Hepatocyte (in vitro differentiated cells): ENCODE measurements at regions not wholly inside any gene's neighbourhood (a gene's known extent, or its start where the extent isn't known, plus 50 kb on each side); places are given as distances from the start of the nearest gene placed in this dataset.

ENCODE experiments used
- CTCF ChIP-seq: fragments of 200-600 bp; sonication (generic); IDR thresholded peaks from 2 replicates; pipeline ENCODE4 v1.5.1; 2016; ENCODE audit warnings: antibody characterized with exemption, mild to moderate bottlenecking; ENCODE audit not compliant: poor library complexity
- EZH2 ChIP-seq: fragments of 200-600 bp; sonication (generic); IDR thresholded peaks from 2 replicates; pipeline ENCODE4 v1.6.1; 2016; ENCODE audit warnings: antibody characterized with exemption, mild to moderate bottlenecking, borderline replicate concordance
- EZH2phosphoT487 ChIP-seq: fragments of 200-600 bp; sonication (generic); IDR thresholded peaks from one replicate; pipeline ENCODE4 v1.6.1; 2018; ENCODE audit warnings: antibody characterized with exemption, mild to moderate bottlenecking, low read depth, moderate library complexity; ENCODE audit not compliant: unreplicated experiment, severe bottlenecking

- no peak for TF ChIP-seq EZH2phosphoT487
- no peak for TF ChIP-seq EZH2
- TF ChIP-seq CTCF: no peak
These were observed 261.1 kb downstream of the CDH7 start for GRCh38 chr18:66011916-66012315.
